Lower leg skin (tissue), 3 donors: ENCODE measurements at regions not wholly inside any gene's neighbourhood (a gene's known extent, or its start where the extent isn't known, plus 50 kb on each side); places are given as distances from the start of the nearest gene placed in this dataset.
"Not testable (repeated sequence)": the region's sequence is repeated elsewhere in the genome, so short reads cannot be mapped to it uniquely, and the experiment has no call there.

Experiments
- CTCF ChIP-seq, 3 donors: fragments of 450-650 bp; IDR thresholded peaks; one replicate each; pipeline ENCODE4 v1.5.1; 2016; ENCODE audit warnings: antibody characterized with exemption in 3 of 3, mild to moderate bottlenecking in 3 of 3, moderate library complexity in 2 of 3
- POLR2A ChIP-seq, 2 donors: fragments of 450-650 bp; IDR thresholded peaks; one replicate each; pipeline ENCODE4 v1.6.1; 2016 to 2017; ENCODE audit warnings: antibody characterized with exemption in 2 of 2, mild to moderate bottlenecking in 1 of 2, moderate library complexity in 1 of 2

- TF ChIP-seq POLR2A, CTCF (IDR thresholded peaks at IDR 0.05): not testable (repeated sequence)
These were observed 87.9 kb upstream of the GOLGA6L6 start for GRCh38 chr15:20629526-20629925.
